ENCODE measurements at regions not wholly inside any gene's neighbourhood (a gene's known extent, or its start where the extent isn't known, plus 50 kb on each side); places are given as distances from the start of the nearest gene placed in this dataset.
"Not testable (repeated sequence)": the region's sequence is repeated elsewhere in the genome, so short reads cannot be mapped to it uniquely, and the experiment has no call there.

DNA sequence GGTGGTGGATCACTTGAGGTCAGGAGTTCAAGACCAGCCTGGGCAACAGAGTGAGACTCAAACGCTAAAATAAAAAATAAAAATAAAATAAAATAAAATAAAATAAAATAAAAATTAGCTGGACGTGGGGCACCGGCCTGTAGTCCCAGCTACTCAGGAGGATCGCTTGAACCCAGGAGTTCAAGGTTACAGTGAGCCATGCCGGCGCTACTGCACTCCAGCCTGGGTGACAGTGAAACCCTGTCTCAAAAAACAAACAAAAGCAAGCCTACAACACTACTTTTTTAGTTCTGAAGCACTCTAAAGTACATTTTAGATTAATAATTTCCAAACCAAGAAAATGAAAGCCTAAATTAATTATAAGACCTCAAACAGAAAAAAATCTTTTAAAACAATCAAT, 56.2 kb upstream of the ZSCAN2 start:
- TF ChIP-seq CTCF (IDR thresholded peaks at IDR 0.05); ZFX (IDR thresholded peaks at IDR 0.05; ENCODE audit: borderline replicate concordance): not testable (repeated sequence)

All from 22Rv1 (cell line).